ENCODE measurements at regions not wholly inside any gene's neighbourhood (a gene's known extent, or its start where the extent isn't known, plus 50 kb on each side); places are given as distances from the start of the nearest gene placed in this dataset.

- Histone ChIP-seq H3K36me3 (ENCODE audit: control insufficient read depth, low read length) (no peaks in the 10 kb centered on the region), H3K4me2 (ENCODE audit: low read length) (no peak overlapping the region), H3F3A (ENCODE audit: control insufficient read depth, insufficient read depth) (no peaks in the 10 kb centered on the region), H3K27me3 (ENCODE audit: control insufficient read depth, low read length) (peaks cover 29% of the 10 kb centered on the region), H3K9me2 (replicated peaks; ENCODE audit: control insufficient read depth, low read length) (no peaks in the 10 kb centered on the region), H3K4me1 (ENCODE audit: control insufficient read depth, low read length) (peaks cover 3% of the 10 kb centered on the region; the same call in 1 of the 2 replicates), H3K9me3 (ENCODE audit: control insufficient read depth, insufficient read depth, low read length) (no peaks in the 10 kb centered on the region), H3K79me2 (ENCODE audit: control insufficient read depth, low read length) (no peaks in the 10 kb centered on the region), H3K27ac (ENCODE audit: low read depth, low read length) (no peak overlapping the region), H3K4me3 (ENCODE audit: low read length) (no peak overlapping the region), H4K20me1 (ENCODE audit: control insufficient read depth, insufficient read depth, low read depth, low read length) (no peaks in the 10 kb centered on the region)
- TF ChIP-seq EZH2phosphoT487 (IDR thresholded peaks at IDR 0.05; ENCODE audit: borderline replicate concordance, low read length) (no peak), CTCF (IDR thresholded peaks at IDR 0.05; ENCODE audit: low read depth, low read length, poor library complexity, severe bottlenecking) (no peak)
Observed at GRCh38 chr14:96746101-96746500, 51.1 kb upstream of the VRK1 start.

GRCh38 chr14:96747006-96747405, 50.2 kb upstream of the VRK1 start:
- no peaks in the 10 kb centered on the region for H3K36me3 ChIP-seq (ENCODE audit: control insufficient read depth, low read length)
- no peaks in the 10 kb centered on the region for H3K4me1 ChIP-seq (ENCODE audit: control insufficient read depth, low read length)
- H3K4me2 ChIP-seq (ENCODE audit: low read length): no peak overlapping the region
- no peak overlapping the region for H3K4me3 ChIP-seq (ENCODE audit: low read length)
- H3K9me3 ChIP-seq (ENCODE audit: control insufficient read depth, insufficient read depth, low read length): no peaks in the 10 kb centered on the region
- H3K27ac ChIP-seq (ENCODE audit: low read depth, low read length): no peak overlapping the region
- H3F3A ChIP-seq (ENCODE audit: control insufficient read depth, insufficient read depth): no peaks in the 10 kb centered on the region
- H3K79me2 ChIP-seq (ENCODE audit: control insufficient read depth, low read length): no peaks in the 10 kb centered on the region
- TF ChIP-seq EZH2phosphoT487 (IDR thresholded peaks at IDR 0.05; ENCODE audit: borderline replicate concordance, low read length) (no peak), CTCF (IDR thresholded peaks at IDR 0.05; ENCODE audit: low read depth, low read length, poor library complexity, severe bottlenecking) (no peak)
- peaks cover 22% of the 10 kb centered on the region for H3K27me3 ChIP-seq (ENCODE audit: control insufficient read depth, low read length)
- H4K20me1 ChIP-seq (ENCODE audit: control insufficient read depth, insufficient read depth, low read depth, low read length): no peaks in the 10 kb centered on the region
- no peaks in the 10 kb centered on the region for H3K9me2 ChIP-seq (replicated peaks; ENCODE audit: control insufficient read depth, low read length)
